KOPT-K1 (cell line): ENCODE measurements at regions not wholly inside any gene's neighbourhood (a gene's known extent, or its start where the extent isn't known, plus 50 kb on each side); places are given as distances from the start of the nearest gene placed in this dataset.
"Not testable (repeated sequence)": the region's sequence is repeated elsewhere in the genome, so short reads cannot be mapped to it uniquely, and the experiment has no call there.

Experiments used
- H3K27ac ChIP-seq: fragments of 200-600 bp; sonication (generic); 2 replicates; pipeline ENCODE4 v1.5.1; 2016; ENCODE audit warnings: antibody characterized with exemption, mild to moderate bottlenecking, low read depth, low read length; ENCODE audit not compliant: poor library complexity, severe bottlenecking
- H3K36me3 ChIP-seq: fragments of 200-600 bp; sonication (generic); 2 replicates; pipeline ENCODE4 v1.5.1; 2017; ENCODE audit warnings: antibody characterized with exemption, mild to moderate bottlenecking, low read length, moderate library complexity; ENCODE audit not compliant: insufficient read depth
- H3K9me3 ChIP-seq: fragments of 200-600 bp; sonication (generic); 2 replicates; pipeline ENCODE4 v1.5.1; 2017; ENCODE audit warnings: antibody characterized with exemption, low read length, mild to moderate bottlenecking; ENCODE audit not compliant: insufficient read depth, poor library complexity, severe bottlenecking

GRCh38 chr2:129798301-129798581 is 181.2 kb upstream of the RAB6C start:
- H3K9me3 ChIP-seq = no peaks in the 10 kb centered on the region
- H3K36me3 ChIP-seq = no peaks in the 10 kb centered on the region
- no peak overlapping the region for H3K27ac ChIP-seq

DNA sequence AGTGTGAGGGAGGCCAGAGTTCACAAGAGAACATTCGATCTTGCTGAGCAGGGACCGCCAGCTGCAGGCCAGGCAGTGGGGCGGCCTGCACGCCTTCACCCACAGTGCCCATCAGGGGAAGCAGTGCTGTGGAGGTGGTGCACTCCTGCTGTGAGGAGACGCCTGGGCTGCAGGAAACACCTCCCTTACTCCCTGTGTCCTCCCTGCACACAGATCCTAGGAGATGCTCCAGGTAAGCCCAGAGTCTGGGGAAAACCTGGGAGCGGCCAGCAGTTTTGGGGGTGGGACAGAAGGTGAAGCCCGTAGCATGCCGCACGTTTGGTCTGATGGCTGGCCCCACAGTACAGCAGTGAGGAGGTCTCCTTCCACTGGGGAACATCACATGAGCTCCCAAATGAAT is 180.8 kb upstream of the RAB6C start:
- no peaks in the 10 kb centered on the region for H3K36me3 ChIP-seq
- no peak overlapping the region for H3K27ac ChIP-seq
- H3K9me3 ChIP-seq = no peaks in the 10 kb centered on the region

GRCh38 chr2:129799036-129799958 is 180.2 kb upstream of the RAB6C start:
- no peaks in the 10 kb centered on the region for H3K9me3 ChIP-seq
- H3K36me3 ChIP-seq = no peaks in the 10 kb centered on the region
- H3K27ac ChIP-seq = no peak overlapping the region

GRCh38 chr2:129800285-129800684 is 179.2 kb upstream of the RAB6C start:
- Histone ChIP-seq H3K36me3 (no peaks in the 10 kb centered on the region), H3K27ac (no peak overlapping the region), H3K9me3 (no peaks in the 10 kb centered on the region)

DNA sequence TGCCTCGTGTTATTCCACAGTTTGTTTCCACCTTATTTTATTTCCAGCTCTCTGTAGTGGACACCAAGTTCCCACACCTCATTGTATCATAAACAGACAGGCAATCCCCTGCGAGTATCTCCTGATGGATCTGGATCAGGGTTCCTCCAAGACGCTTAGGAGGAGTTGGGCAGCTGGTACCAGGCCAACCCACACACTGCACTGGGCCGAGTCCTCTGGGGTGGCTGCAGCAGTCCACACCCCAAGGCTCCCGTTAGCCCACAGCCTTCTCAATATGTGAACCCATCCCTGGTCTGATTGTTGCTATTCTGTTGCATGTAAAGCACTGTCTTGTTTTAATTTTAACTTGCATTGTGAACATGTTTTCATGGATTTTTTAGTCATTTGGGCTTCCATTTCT is 178.8 kb upstream of the RAB6C start:
- Histone ChIP-seq H3K27ac (no peak overlapping the region), H3K9me3 (no peaks in the 10 kb centered on the region), H3K36me3 (no peaks in the 10 kb centered on the region)

GRCh38 chr2:129801575-129801974 is 177.9 kb upstream of the RAB6C start:
- H3K27ac ChIP-seq = no peak overlapping the region
- H3K9me3 ChIP-seq = no peaks in the 10 kb centered on the region
- H3K36me3 ChIP-seq = no peaks in the 10 kb centered on the region

GRCh38 chr2:129802290-129802689 is 177.2 kb upstream of the RAB6C start:
- Histone ChIP-seq H3K27ac (no peak overlapping the region), H3K9me3 (no peaks in the 10 kb centered on the region), H3K36me3 (no peaks in the 10 kb centered on the region)

GRCh38 chr2:129803032-129803431 is 176.4 kb upstream of the RAB6C start:
- no peak overlapping the region for H3K27ac ChIP-seq
- H3K36me3 ChIP-seq = no peaks in the 10 kb centered on the region
- H3K9me3 ChIP-seq = no peaks in the 10 kb centered on the region

GRCh38 chr2:129803871-129804270 is 175.6 kb upstream of the RAB6C start:
- no peaks in the 10 kb centered on the region for H3K9me3 ChIP-seq
- H3K27ac ChIP-seq = no peak overlapping the region
- H3K36me3 ChIP-seq = no peaks in the 10 kb centered on the region

GRCh38 chr2:129805899-129806298 is 173.6 kb upstream of the RAB6C start:
- H3K36me3 ChIP-seq = no peaks in the 10 kb centered on the region
- H3K9me3 ChIP-seq = no peaks in the 10 kb centered on the region

DNA sequence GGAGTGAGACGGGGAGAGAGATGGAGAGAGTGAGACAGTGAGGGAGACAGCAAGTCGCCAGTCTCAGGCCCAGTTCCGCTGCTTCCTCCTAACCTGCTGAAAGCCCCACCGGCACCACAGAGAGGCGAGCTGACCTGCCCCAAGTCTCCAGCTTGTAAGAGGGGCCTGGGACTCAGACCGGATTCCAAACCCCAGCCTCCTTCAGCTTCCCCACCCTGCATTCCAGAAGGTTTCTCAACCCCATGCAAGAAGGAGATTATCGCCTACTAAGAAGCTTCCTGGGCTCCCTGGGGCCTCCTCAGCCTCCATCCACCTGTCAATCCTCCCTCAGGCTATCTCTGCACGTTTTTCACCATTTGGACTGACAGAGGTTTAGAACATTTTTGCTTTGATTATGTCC is 173.1 kb upstream of the RAB6C start:
- Histone ChIP-seq H3K36me3 (no peaks in the 10 kb centered on the region), H3K27ac (no peak overlapping the region), H3K9me3 (no peaks in the 10 kb centered on the region)

More at GRCh38 chr2:129805899-129806298, 173.6 kb upstream of the RAB6C start:
- no peak overlapping the region for H3K27ac ChIP-seq

GRCh38 chr2:129806990-129807389 is 172.5 kb upstream of the RAB6C start:
- Histone ChIP-seq H3K36me3 (no peaks in the 10 kb centered on the region), H3K27ac (no peak overlapping the region), H3K9me3 (no peaks in the 10 kb centered on the region)

DNA sequence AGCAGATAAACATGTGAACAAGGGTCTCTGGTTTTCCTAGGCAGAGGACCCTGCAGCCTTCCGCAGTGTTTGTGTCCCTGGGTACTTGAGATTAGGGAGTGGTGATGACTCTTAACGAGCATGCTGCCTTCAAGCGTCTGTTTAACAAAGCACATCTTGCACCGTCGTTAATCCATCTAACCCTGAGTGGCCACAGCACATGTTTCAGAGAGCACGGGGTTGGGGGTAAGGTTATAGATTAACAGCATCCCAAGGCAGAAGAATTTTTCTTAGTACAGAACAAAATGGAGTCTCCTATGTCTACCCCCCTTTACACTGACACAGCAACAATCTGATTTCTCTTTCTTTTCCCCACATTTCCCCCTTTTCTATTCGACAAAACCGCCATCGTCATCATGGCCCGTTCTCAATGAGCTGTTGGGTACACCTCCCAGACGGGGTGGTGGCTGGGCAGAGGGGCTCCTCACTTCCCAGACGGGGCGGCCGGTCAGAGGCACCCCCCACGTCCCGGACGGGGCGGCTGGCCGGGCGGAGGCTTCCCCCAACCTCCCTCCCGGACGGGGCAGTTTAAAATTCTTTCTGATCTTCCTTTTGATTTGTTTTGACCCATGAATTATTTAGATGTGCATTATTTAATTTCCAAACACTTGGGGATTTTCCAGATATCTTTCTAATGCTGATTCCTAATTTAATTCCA is 171.7 kb upstream of the RAB6C start:
- not testable (repeated sequence) for H3K9me3 ChIP-seq, H3K36me3 ChIP-seq, H3K27ac ChIP-seq

GRCh38 chr2:129810521-129810920 is 168.9 kb upstream of the RAB6C start:
- H3K27ac ChIP-seq = no peak overlapping the region
- no peaks in the 10 kb centered on the region for H3K36me3 ChIP-seq
- H3K9me3 ChIP-seq = peaks cover 7% of the 10 kb centered on the region

GRCh38 chr2:129812071-129812470 is 167.4 kb upstream of the RAB6C start:
- peaks cover 12% of the 10 kb centered on the region for H3K9me3 ChIP-seq
- no peaks in the 10 kb centered on the region for H3K36me3 ChIP-seq
- H3K27ac ChIP-seq = no peak overlapping the region

DNA sequence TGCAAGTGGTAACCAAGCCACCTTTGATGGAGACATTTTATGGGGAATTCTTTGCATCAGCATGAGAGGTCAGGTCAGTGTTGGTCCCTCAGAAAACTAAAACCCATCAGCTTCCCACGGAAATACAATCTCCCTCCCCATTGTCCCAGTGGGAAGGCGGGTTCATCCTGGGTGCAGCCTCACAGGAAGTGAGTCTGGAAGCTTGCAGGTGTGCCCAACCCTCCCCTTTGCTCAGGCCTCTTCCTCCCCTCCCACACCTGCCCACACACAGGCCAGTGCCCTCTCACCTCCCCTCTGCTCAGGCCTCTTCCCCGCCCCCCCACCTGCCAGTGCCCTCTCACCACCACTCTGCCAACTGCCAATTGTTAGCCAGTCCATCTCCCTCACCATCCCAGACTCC is 166.8 kb upstream of the RAB6C start:
- H3K27ac ChIP-seq = no peak overlapping the region
- H3K9me3 ChIP-seq = peaks cover 12% of the 10 kb centered on the region

More for the DNA sequence above, 166.8 kb upstream of the RAB6C start:
- no peaks in the 10 kb centered on the region for H3K36me3 ChIP-seq
